GM13977 (cell line): ENCODE measurements at regions not wholly inside any gene's neighbourhood (a gene's known extent, or its start where the extent isn't known, plus 50 kb on each side); places are given as distances from the start of the nearest gene placed in this dataset.

Source experiments
- DNase-seq: peaks from one replicate; pipeline ENCODE4 v3.0.0; 2012; ENCODE audit warnings: low spot score
- CTCF ChIP-seq: IDR thresholded peaks from 2 replicates; pipeline ENCODE4 v1.5.1; 2012; ENCODE audit warnings: mild to moderate bottlenecking, control low read depth; ENCODE audit not compliant: insufficient read depth; ENCODE audit errors: extremely low read depth, missing control alignments
- in situ Hi-C: fragments of 300-500 bp; cut with MboI; formaldehyde crosslinking; loops from one replicate; pipeline ENCODE4 v1.12.0; 2022; ENCODE audit warnings: low sequenced_read_pairs, low pct_unique_long_range_greater_than_20kb, mixed read lengths, inconsistent platforms; ENCODE audit not compliant: unreplicated experiment

GRCh38 chr15:61634837-61635236 is 405.7 kb upstream of the RORA start:
- DNase-seq: no peak
- in situ Hi-C loops: no loop called here
- TF ChIP-seq CTCF: no peak

- in situ Hi-C loops: no loop called here
- TF ChIP-seq CTCF: no peak
- DNase-seq: no peak
Measured at GRCh38 chr15:61633951-61634350, 404.8 kb upstream of the RORA start.

GRCh38 chr15:61629269-61629668 is 400.2 kb upstream of the RORA start:
- DNase-seq: no peak
- no peak for TF ChIP-seq CTCF
- in situ Hi-C loops: no loop called here

- in situ Hi-C loops: no loop called here
- no peak for DNase-seq
- TF ChIP-seq CTCF: no peak
Measured at GRCh38 chr15:61624950-61625349, 395.8 kb upstream of the RORA start.

GRCh38 chr15:61623746-61624145 is 394.6 kb upstream of the RORA start:
- in situ Hi-C loops: no loop called here
- no peak for TF ChIP-seq CTCF
- no peak for DNase-seq

- in situ Hi-C loops: no loop called here
- TF ChIP-seq CTCF: no peak
- DNase-seq: no peak
Measured at GRCh38 chr15:61621865-61622264, 392.8 kb upstream of the RORA start.

GRCh38 chr15:61621146-61621545 is 392.0 kb upstream of the RORA start:
- no peak for DNase-seq
- in situ Hi-C loops: no loop called here
- peak; percentile 42 for TF ChIP-seq CTCF
